Uterus (tissue), 2 donors: ENCODE measurements at regions not wholly inside any gene's neighbourhood (a gene's known extent, or its start where the extent isn't known, plus 50 kb on each side); places are given as distances from the start of the nearest gene placed in this dataset.

Experiments used
- CTCF ChIP-seq, 4 experiments: fragments of 200-600 bp in 2 of 4; fragments of 450-650 bp in 2 of 4; sonication (generic) in 2 of 4; IDR thresholded peaks; one replicate each; pipeline ENCODE4 v1.5.1; 2016 to 2019; ENCODE audit warnings: antibody characterized with exemption in 4 of 4, mild to moderate bottlenecking in 2 of 4, moderate library complexity in 1 of 4
- POLR2A ChIP-seq, 2 donors: fragments of 450-650 bp; IDR thresholded peaks; one replicate each; pipeline ENCODE4 v1.6.1; 2016; ENCODE audit warnings: antibody characterized with exemption in 2 of 2, mild to moderate bottlenecking in 1 of 2, moderate library complexity in 1 of 2

- TF ChIP-seq CTCF (IDR thresholded peaks at IDR 0.05) (no peak), POLR2A (IDR thresholded peaks at IDR 0.05) (no peak)
Observed at GRCh38 chr2:57330447-57330846, 716.2 kb upstream of the VRK2 start.
